GM21360 (cell line): ENCODE measurements at regions not wholly inside any gene's neighbourhood (a gene's known extent, or its start where the extent isn't known, plus 50 kb on each side); places are given as distances from the start of the nearest gene placed in this dataset.
"Not testable (repeated sequence)": the region's sequence is repeated elsewhere in the genome, so short reads cannot be mapped to it uniquely, and the experiment has no call there.

Experiments
- ATAC-seq: cut with Tn5 transposase; IDR thresholded peaks from one replicate; pipeline ENCODE4 v1.9.1; 2021; ENCODE audit warnings: mild to moderate bottlenecking, moderate library complexity; ENCODE audit not compliant: unreplicated experiment

DNA sequence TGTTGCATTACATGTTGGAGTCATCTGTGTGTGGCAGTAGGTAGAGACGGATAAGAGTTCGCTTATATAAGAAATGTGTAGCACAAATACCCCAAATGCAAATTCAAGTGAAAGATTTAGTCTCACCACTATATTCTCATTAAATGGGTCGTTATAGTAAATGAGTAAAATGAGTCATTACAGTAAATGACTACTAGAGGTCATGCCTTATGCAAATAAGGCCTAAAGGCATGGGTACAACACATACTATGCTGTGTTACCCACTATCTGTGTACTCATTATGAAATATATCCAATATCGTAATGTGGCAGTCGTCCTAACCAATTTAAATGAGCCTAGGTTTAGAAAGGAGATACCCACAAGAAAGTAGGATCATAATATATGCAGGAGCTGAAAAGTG lies 1603.1 kb downstream of the C4orf33 start:
- no peak for ATAC-seq

DNA sequence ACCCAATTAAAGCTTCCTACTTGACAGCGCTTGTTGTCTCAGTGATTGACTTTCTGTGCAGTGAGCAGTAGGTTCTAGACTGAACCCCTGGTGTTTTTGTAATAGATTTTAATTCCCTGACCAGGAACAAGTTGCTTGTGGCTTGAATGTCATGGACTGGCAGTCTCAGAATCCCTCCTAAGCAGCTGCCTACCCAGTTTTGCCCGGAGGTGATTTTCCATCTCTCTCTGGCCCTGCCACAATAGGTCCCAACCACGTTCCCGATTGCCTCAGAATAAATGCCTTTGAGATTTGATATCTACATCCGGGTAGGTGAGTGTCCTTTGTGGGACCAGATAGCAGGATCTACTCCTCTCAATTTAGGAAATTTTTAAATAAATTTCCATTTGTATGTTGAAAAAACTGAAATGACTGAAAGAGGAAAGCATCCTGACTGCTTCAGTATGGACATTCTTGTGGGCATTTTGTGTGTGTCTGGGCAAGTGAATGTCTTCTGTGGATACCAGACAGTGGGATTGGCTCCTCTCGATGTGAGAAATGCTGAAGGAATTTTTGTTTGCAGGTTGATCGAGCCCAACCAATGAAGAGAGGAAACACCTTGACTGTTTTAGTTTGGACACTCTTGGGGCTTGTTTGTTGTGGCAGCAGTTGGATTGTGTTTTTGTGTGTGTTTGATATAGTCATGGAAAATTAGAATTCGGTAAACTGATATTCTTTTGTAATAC lies 1607.4 kb downstream of the C4orf33 start:
- no peak for ATAC-seq

DNA sequence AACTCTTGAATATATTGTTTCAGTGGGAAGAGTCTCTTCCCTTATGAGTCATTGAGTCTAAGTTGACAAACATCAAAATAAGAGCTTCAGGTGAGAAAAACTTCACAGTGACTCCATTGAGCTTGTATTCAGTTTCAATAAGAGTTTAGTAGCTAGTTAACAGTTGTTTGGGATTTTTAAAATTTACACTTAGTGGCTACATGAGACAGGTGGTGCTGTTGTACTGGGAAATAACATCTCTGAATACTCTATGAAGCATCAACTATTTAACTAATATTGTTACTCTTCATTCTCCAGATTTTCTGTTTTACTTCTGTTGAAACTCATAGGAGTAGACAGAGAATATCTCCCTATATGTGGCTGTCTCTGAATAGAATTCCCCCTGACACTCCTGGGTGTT lies 1609.1 kb downstream of the C4orf33 start:
- ATAC-seq, result no peak

DNA sequence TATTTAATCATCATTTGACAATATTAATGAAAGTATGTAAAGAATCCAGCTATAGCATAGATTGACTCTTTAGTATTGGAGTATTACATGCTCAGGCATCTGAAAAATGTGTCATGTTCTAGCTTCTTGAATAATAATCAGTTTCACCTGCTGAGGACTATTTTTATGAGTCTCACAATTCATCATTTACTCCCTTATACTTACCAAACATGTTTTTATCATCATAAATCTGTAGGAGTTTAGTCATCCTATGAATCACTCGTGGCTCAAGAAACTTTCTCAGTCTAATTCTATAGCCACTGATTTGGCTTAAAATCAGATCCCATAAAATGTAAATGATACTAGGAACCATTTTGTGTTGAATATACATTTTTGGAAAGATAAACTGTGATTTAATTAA lies 1616.1 kb downstream of the C4orf33 start:
- no peak for ATAC-seq

DNA sequence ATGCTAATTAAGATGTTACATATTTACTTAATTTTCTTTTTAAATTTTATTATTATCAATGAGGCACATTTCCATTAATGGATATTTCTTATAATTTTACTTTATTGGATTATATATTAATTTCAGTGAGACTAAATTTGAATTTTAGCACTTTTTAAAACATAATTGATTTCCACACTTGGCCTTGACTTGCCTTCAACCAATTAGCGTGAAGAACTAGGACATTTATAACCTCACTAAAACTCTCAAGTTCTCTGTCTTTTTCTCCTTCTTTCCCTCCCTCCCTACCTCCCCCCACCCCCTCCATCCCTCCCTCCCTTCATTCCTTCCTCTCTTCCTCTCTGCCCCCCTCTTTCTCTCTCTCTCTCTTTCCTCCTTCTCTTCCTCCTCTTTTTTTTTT lies 1618.1 kb downstream of the C4orf33 start:
- ATAC-seq, result no peak

DNA sequence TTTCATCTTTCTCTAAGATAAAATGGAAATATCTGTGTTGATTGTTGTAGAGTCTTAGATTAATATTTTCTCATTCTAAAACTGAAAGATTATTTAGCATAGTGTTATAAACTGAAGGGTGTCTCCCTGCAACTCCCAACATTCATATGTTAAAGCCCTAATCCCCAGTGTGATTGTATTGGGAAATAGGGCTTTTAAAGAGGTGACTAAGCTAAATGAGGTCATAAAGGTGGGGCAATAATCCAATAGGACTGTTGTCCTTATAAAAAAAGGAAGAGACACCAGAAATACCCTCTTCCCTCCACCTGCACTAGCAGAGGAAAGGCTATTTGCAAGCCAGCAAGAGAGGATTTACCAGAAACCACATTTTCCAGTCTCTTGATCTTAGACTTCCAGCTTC lies 1626.4 kb downstream of the C4orf33 start:
- ATAC-seq, result no peak

DNA sequence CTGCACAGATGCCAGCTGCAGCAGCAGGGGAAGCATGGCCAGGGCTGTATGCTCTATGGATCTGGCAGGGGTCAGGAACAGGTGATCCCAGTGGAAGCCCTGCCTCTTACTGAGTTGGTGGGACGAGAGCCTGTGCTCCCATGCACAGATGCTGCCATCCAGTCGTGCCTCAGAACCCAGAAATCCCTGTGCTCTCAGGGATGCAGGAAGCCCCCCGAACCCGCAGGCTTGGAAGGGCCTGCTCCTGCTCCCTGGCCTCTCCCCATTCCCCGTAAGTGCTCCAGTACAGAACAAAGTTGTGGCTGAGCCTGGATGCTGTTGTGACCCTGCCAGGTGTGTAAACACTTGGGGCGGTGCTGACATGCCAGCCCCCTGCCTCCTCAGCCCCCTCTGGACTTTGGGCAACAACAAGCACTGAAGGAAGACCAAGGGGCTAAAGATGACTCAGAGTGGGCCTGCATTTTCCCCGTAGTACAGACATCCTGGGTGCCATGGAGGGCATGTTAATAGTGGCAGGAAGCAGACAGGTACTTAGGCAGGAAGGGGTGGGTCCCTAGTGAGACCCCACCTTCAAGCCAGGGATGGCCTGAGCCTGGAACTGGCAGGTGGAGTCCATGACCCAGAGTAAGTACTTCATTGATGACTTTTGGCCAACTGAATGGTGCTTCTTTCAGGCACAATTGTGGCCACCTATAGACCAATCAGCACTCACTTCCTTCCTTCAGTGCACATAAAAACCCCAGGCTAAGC lies 1640.7 kb downstream of the C4orf33 start:
- ATAC-seq, result no peak

DNA sequence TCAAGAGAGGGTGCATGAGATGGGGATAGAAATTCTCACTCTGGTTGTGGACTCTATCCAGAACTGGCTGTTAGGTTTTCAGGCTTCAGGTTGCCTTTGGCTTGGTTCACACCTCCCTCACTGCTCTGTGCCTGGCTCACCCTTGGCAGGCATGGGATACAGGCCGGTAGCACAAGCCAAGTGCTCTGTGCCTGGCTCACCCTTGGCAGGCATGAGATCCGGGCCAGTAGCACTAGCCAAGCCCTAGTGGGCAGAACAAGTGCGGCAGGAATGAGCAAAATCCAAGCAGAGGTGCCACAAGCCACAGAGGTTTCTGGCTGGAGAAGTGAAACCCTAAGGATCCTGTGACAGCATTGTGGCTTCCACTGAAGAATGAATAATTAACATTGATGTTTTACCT lies 1642.3 kb downstream of the C4orf33 start:
- ATAC-seq, result no peak

DNA sequence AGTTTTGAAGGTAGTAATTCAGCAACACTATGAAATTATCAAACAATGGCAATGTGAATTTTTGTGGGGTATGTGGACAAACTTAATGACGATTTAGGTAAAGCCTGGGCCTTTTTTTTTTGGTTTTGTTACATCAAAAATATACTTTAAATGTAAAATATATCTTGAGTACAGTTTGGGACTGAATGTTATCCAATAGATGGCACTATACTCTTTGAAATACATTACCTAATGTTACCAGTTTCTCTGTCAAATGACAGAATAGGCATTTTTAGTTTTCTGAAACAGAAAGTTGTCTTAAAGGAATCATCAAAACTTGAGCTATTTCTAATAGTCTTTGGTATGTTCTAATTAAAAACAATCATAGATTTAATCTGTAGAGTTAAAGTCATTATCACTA lies 1651.9 kb downstream of the C4orf33 start:
- no peak for ATAC-seq

DNA sequence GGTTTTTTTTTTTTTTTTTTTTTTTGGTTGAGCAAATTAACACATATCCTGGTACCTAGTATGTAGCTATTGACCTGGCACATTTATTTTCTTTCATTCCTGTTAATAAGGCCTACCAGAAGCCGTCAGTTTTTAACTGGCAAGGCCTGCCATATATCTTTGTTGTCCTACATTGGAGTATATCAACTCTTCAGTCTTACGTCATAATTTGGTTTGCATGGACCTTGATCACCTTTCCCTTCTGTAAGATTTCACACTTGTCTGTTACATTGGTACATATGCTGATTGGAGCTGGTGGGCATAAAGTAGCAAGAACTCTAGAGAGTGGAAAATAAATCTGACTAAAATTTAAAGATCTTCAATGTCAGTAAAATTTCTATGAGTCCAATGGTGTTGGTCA lies 1658.0 kb downstream of the C4orf33 start:
- no peak for ATAC-seq

DNA sequence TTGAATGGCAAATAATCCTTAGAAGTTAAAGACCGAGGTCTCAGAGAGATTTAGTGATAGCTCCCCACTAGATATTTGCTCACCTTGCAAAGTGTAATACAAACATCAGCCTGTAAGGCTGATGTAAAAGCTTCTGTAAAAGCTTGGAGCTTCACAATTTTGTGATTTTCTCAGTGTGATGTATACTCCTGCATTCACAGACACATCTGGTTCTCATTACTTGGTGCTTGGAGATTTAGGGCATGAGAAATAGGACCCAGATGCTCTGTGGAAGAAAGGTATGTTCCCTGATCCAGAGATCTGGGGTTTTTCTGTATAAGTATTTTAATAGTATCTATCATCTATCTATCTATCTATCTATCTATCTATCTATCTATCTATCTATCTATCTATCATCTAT lies 1664.3 kb downstream of the C4orf33 start:
- no peak for ATAC-seq

DNA sequence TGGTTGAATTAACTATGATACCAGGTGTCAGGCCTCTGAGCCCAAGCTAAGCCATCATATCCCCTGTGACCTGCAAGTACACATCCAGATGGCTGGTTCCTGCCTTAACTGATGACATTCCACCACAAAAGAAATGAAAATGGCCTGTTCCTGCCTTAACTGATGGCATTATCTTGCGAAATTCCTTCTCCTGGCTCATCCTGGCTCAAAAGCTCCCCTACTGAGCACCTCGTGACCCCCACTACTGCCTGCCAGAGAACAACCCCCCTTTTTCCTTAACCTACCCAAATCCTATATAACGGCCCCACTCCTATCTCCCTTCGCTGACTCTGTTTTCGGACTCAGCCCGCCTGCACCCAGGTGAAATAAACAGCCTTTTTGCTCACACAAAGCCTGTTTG lies 1671.4 kb downstream of the C4orf33 start:
- not testable (repeated sequence) for ATAC-seq

DNA sequence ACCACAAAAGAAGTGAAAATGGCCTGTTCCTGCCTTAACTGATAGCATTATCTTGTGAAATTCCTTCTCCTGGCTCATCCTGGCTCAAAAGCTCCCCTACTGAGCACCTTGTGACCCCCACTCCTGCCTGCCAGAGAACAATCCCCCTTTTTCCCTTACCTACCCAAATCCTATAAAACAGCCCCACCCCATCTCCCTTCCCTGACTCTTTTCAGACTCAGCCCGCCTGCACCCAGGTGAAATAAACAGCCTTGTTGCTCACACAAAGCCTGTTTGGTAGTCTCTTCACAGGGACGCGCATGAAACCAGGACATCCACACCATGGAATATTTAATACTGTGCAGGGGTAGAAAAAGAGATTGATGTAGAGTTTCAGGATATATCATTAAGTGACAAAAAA lies 1677.0 kb downstream of the C4orf33 start:
- not testable (repeated sequence) for ATAC-seq

DNA sequence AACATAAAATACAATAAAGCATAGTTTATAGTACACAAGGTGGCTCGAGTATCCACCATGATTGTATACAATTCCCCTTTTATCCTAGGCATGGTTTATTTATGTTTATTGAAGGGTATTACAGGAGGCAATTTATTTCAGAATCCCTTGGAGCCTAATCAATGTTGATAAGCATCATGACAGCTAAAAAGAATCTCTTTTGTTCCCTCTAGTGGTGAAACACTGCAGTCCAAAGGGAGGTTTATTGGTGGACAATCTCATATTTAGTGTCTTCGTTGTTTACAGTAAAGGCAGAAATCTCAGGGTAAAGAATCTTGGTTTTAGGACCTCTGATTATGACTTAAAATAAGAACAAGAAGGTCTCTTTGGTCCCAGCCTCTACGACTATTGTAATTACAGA lies 1712.5 kb downstream of the C4orf33 start:
- peak; percentile 48 for ATAC-seq

DNA sequence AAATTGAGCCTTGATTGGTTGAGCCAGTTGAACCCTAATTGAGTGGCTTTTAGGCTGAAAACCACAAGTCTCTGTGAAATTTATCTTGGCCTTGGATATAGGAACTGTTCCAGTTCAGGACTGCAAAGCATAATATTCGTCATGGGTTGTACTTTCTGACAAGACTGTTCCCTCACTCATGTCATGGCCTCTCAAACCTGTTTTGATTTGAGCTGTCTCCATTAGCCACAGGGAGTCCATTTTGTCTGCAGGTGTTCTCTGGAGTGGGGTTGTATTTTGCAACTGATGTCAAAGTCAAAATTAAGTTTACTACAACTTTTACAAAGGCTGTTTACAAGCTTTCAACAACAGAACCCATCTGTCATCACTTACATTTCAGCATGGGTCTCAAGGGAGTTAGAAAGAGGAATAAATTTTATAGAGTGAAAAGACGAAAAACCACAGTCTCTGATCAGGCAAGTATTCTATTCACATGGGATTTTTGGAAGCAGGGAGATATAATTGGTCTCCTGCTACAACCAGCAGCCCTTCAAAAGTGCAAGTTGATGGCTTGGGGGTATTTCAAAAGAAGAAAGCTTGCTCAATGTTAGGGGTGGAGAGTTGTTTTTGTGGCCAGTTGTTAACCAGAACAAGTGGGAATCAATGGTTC lies 1716.3 kb downstream of the C4orf33 start:
- ATAC-seq, result no peak

DNA sequence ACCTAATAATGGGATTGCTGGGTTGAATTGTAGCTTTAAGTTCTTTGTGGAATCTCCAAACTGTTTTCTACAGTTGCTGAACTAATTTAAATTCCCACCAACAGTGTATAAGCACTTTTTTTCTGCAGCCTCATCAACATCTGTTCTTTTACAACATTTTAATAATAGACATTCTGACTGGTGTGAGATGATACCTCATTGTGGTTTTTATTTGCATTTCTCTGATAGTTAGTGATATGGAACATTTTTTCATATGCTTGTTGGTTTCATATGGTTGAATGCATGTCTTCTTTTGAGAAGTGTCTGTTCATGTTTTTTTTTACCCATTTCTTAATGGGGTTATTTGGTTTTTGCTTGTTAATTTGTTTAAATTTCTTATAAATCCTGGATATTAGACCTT lies 1718.9 kb downstream of the C4orf33 start:
- no peak for ATAC-seq

DNA sequence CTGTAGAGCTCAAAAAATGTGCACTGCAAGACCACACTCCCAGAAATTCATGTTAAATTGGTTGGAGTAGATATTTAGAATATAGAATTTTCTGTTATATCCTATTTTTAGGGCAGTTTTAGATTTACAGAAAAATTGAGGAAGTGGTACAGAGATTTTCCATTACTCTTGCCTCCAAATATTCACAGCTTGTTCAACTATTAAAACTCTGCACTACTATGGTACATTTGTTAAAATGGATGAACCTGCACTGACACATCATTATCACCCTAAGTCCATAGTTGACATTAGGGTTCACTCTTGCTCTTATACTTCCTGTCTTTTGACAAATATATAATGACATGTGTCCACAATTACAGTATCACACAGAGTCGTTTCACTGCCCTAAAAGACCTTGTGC lies 1724.5 kb downstream of the C4orf33 start:
- ATAC-seq, result no peak

DNA sequence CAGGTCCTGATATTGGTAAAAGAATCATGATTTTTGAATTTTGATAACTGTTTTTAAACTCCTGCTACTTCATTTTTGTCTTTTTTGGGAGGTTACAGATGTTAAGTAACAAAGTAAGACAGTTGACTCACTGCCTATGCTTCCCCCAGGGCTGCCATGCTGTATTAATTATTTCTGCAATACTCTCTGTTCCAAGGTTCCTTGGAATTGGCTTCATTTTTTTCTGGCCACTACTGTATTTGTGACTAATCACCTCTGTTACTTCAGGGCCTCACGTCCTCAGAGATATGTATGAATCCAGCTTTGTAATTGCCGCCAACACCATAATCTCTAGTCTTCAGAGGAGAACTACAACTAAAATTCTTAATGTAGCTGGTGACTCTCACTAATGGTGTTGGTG lies 1729.3 kb downstream of the C4orf33 start:
- no peak for ATAC-seq

DNA sequence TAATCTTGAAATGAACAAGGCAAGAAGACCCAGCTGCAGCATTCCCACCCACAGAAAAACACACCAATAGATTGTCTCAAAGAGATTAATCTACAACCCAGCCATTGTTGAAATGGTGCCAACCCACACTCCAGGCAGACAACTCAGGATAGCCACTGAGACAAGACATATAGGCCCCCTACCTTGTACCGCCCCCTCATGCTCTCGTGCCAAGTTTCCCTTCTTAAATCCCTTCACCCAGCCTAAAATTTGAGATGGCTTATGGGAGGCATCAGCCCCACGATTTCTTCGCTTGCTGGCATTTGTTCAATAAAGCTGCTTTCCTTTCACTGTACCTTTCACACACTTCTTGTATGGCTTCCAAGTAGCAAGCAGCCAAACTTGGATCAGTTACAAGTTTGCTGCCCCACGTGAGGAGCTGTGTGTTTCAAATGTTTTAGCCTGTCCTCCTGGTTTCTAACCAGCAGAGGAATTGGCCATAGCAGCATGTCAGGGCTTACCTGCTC lies 1754.1 kb downstream of the C4orf33 start:
- ATAC-seq, result no peak

DNA sequence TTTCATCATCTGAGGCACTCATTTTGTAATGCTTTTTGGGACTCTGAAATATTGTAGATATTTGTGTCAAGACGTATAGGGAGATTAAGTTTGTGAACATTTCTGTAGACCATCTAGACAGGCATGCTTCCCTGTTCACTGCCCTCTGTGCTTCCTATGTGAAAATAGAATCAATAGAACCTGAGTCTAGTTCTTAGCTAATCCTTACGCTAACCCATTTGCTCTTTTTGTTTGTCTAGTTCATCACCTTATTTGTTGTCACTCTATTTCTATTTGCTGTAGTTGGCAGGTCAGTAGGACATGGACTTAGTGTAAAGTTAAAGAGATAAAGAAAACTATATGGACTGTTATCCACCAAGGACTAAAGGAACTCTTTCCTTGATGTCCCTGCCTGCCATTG lies 1755.2 kb downstream of the C4orf33 start:
- no peak for ATAC-seq

DNA sequence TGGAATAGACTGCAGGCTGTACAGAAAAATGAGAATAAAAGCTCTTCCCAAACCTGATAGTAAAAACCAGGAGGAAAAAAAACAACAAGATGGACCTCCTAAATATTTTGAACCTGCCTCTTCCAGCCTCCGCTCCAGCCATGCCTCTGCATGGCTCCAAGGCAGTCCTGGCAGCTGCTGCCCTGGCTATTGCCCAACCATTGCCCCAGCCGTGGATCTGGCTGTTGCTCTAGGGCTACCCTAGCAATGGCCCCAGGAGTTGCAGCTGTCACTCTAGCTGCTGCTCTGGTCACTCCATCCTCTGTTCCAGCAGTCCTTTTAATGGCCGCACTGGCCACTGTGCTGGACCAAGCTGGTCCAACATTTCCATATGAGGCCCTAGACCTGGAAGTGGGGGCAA lies 1756.0 kb downstream of the C4orf33 start:
- ATAC-seq, result no peak

DNA sequence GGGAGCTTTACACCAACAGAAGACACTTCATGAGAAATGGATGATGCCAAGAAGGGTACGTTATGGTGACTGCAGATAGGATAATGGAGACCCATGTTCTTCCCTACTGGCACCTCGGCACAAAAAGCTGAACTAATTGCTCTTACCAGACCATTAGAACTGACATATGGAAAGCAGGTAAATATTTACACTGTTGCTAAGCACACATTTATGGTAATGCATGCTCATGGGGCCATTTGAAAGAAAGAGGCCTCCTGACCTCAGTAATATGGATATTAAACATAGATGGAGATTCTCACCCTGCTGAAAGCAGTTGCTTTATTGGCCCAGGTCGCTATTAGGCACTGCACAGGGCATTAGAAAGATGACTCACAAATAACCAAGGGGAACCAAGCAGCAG lies 1759.6 kb downstream of the C4orf33 start:
- ATAC-seq, result no peak
